Stimulated activated memory B cell treated with anti-CD40 and anti-IgM and Interleukin-4, amounts not matched to agents 10 μg/mL and 1 μg/mL and 100 μg/mL, for 72 hours (primary cell): ENCODE measurements at regions not wholly inside any gene's neighbourhood (a gene's known extent, or its start where the extent isn't known, plus 50 kb on each side); places are given as distances from the start of the nearest gene placed in this dataset.

Experiments used
- ATAC-seq: fragments of 150-1000 bp; cut with Tn5 transposase; 2 replicates; pipeline ENCODE4 v1.10.0; 2021
- H3K27ac Mint-ChIP-seq: one replicate; pipeline ENCODE4 v1.8.0; 2022; ENCODE audit warnings: mild to moderate bottlenecking, mixed read lengths
- H3K27me3 Mint-ChIP-seq: one replicate; pipeline ENCODE4 v1.8.0; 2022; ENCODE audit warnings: mixed read lengths
- H3K36me3 Mint-ChIP-seq: one replicate; pipeline ENCODE4 v1.8.0; 2022; ENCODE audit warnings: mixed read lengths
- H3K4me1 Mint-ChIP-seq: one replicate; pipeline ENCODE4 v1.8.0; 2022; ENCODE audit warnings: mixed read lengths
- H3K4me3 Mint-ChIP-seq: one replicate; pipeline ENCODE4 v1.8.0; 2022; ENCODE audit warnings: mild to moderate bottlenecking, moderate library complexity, mixed read lengths
- H3K9me3 Mint-ChIP-seq: one replicate; pipeline ENCODE4 v1.8.0; 2022; ENCODE audit warnings: mixed read lengths

- no peak for ATAC-seq
- no peak overlapping the region for H3K4me3 Mint-ChIP-seq
- no peaks in the 10 kb centered on the region for H3K4me1 Mint-ChIP-seq
- H3K27me3 Mint-ChIP-seq = no peaks in the 10 kb centered on the region
- H3K27ac Mint-ChIP-seq = no peak overlapping the region
- no peaks in the 10 kb centered on the region for H3K9me3 Mint-ChIP-seq
- H3K36me3 Mint-ChIP-seq = no peaks in the 10 kb centered on the region
These were observed 49.7 kb upstream of the CCDC85A start for GRCh38 chr2:56133931-56134629.
